Activated naive CD4-positive, alpha-beta T cell treated with Interleukin-2 at 50 U/mL for 16 hours (primary cell): ENCODE measurements at regions not wholly inside any gene's neighbourhood (a gene's known extent, or its start where the extent isn't known, plus 50 kb on each side); places are given as distances from the start of the nearest gene placed in this dataset.
A peak's percentile ranks its signal among the peaks of the same experiment; 100 is the strongest.
"Not testable (repeated sequence)": the region's sequence is repeated elsewhere in the genome, so short reads cannot be mapped to it uniquely, and the experiment has no call there.

ENCODE experiments used
- DNase-seq: peaks from one replicate; pipeline ENCODE4 v3.0.0-alpha.2; 2020

GRCh38 chr3:101999177-101999779 is 150.0 kb downstream of the NFKBIZ start:
- DNase-seq: no peak

GRCh38 chr3:102000620-102001209 is 151.4 kb downstream of the NFKBIZ start:
- DNase-seq: no peak

DNA sequence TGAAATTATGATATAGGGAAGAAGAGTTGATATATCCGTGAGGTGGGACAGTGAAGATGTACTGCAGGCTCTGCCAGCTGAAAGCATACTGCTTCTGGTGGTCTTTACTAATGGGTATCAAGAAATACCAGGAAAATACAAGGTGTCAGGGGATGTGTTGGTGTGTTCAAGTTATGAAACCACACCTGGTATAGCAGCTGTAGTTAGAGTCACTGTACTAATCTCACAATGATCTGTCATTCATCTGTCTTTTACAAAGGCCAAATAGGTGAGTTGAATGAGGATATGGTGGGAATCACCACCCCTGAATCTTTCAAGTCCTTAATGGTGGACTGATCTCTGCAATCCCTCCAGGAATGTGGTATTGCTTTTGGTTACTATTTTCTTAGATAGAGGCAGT is 152.7 kb downstream of the NFKBIZ start:
- DNase-seq: no peak

GRCh38 chr3:102004561-102004960 is 155.2 kb downstream of the NFKBIZ start:
- DNase-seq: no peak

DNA sequence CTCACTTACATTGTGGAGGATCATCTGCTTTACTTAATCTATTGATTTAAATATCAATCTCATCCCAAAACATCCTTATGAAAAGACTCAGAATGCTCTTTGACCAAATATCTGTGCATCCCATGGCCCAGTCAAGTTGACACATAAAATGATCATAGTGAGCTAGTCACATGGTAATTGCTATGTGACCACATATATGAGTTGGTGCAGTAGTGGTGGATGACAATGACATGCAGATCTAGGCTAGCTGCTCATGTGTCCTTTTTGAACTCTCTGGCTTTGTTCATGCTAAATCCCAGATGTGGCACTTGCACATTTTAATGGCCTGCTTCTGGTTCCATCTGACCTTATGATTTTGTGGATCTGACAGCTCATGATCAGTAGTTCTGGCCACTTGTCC is 156.2 kb downstream of the NFKBIZ start:
- DNase-seq: no peak

DNA sequence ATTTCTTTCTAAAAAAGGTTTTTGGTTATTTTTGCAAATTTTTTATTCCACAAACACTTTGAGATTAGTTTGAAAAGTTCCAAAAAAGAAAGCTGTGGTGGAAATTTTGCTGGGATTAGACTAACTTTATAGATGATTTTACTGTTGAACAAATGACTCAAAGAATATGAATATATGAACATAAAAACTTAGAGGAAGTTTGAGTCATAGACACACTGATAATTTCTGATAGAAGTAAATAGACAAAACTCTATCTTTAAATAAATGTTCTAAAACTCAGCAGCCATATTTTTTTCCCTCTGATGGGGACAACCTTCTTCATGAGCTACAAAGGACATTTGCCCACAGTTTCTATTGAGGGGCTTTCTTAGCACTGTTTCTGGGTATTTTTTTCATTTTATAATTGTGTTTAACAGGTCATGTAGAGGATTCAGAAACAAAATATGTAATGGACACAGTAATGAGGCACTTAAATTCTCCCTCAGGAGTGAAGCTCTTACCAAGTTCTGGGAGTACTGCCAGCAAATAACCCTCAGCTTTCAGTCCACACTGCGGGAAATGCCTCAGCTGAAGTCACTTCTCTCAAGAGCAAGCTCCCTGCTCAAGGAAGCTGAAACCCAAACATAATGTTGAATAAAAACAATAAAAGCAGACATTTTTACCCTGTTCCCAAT is 157.6 kb downstream of the NFKBIZ start:
- DNase-seq: no peak

GRCh38 chr3:102008436-102008835 is 159.1 kb downstream of the NFKBIZ start:
- DNase-seq: not testable (repeated sequence)

DNA sequence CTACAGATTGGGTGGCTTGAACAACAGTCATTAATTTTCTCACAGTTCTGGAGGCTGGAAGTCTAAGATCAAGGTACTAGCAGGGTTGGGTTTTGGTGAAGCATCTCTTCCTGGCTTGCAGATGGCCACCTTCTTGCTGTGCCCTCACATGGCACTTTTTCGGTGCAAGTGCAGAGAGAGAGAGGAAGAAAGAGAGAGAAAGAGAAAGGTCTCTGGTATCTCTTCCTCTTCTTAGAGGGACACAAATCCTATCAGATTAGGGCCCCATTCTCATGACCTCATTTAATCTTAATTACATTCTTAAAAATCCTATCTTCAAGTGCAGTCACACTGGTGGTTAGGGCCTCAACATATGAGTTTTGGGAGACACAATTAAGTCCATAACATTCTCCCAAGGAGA is 167.1 kb downstream of the NFKBIZ start:
- no peak for DNase-seq

DNA sequence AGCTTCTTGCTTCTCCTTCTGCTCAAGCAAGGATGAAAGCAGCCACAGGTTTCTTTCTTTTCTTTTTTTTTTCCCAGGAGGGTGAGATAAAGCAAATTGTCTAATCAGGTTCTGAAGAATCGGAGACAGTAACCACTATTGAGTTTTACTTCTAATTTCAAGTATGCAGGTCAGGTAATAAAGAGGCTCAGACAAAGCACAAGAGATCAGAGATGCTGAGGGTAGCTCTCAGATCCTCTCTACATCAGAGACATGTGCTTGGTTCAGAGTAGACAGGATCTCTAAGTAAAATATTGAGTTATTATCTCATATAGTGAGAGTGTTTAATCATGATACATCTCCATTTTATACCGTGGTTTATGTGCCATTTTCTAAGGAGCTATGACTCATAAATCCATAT is 168.5 kb downstream of the NFKBIZ start:
- DNase-seq: no peak

GRCh38 chr3:102018551-102018950 is 169.2 kb downstream of the NFKBIZ start:
- DNase-seq: no peak

DNA sequence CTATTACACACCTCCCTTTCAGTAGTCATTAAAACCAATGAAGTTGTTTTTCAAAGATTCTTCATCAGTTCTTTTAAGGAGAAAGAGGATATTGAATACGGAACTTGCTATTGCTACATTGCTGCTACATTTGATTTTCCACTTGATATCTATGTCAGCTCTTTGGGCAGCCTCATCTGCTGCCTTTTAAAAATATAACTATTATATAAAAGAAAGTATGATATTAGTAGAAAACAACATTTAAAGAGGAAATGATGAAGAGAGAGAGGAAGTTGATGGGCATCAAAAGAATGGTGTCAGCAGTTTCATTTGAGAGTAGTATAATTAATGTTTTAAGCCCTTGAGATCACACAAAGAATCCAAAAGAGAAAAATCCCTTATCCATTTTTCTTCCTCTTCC is 171.4 kb downstream of the NFKBIZ start:
- DNase-seq: no peak

DNA sequence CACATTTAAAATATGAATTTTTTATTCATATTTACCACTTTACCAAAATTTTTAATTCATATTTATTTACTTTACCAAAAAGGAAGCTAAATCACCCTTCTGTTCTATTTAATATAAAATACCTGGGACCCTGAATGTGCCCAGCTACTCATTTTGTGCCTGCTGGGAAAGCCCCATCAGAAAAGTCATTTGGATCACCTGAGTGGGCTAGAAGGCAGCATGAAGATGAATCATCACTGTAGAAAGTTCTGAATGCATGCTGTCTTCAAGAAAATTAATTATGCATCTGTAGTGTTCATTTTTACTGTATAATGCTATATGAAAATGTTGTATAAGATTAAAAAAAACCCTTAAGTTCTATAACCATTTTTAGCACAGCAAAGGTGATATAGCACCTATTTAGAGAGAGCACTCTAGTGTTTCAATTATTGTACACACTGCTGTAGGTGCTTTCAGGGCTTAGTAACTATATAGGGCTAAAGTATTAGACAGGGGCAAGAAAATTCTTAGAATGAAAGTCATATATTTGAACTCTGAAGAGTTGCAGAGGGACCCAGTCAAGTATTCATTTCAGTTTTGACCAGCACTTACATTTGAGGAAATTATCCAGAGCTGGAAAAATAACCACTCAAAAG is 175.1 kb downstream of the NFKBIZ start:
- peak; percentile 17 for DNase-seq

DNA sequence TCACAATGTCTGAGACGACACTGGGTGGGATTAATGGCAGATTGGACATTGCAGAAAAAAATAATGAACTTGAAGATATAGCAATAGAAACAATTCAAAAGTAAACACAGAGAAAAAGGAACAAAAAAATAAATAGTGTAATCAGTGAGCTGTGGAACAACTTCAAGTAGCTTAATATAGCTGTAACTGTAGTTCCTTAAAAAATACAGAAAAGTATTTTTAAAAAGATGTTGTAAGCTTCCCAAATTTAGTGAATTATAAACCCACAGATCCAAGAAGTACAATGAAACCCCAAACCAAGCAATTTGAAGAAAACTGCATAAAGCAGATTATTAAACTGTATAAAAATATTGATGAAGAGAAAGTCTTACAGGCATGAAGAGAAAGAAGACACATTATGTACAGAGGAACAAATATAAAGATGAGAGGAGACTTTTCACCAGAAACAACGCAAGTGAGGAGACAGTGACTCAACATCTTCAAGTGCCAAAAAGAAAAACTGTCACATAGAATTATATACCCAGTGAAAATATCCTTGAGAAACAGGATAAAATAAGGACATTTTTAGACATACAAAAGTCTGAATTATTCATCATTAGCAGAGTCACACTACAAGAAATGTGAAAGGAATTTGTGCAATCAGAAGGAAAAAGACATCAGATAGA is 176.4 kb downstream of the NFKBIZ start:
- DNase-seq: no peak

GRCh38 chr3:102026656-102027055 is 177.3 kb downstream of the NFKBIZ start:
- no peak for DNase-seq

DNA sequence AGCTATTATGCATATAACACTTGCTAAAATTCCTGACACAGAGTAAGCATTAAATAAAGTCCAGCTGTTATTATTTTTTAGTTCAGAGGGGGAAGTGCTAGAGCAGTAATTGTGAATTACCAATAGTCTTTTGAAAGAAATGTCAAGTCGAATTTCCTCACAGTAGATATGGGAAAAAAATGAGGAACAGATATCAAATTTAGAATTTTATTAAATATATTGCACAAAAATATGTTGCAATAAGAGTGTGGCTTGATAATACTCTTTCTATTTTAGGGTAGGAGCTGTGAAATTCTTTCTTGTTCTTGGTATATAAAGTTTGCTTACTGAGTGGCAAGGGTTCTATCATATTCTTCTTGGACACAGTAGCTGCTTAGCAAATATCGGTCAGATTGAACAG is 181.3 kb downstream of the NFKBIZ start:
- no peak for DNase-seq

- DNase-seq: no peak
Measured at GRCh38 chr3:102031834-102032233, 182.5 kb downstream of the NFKBIZ start.

DNA sequence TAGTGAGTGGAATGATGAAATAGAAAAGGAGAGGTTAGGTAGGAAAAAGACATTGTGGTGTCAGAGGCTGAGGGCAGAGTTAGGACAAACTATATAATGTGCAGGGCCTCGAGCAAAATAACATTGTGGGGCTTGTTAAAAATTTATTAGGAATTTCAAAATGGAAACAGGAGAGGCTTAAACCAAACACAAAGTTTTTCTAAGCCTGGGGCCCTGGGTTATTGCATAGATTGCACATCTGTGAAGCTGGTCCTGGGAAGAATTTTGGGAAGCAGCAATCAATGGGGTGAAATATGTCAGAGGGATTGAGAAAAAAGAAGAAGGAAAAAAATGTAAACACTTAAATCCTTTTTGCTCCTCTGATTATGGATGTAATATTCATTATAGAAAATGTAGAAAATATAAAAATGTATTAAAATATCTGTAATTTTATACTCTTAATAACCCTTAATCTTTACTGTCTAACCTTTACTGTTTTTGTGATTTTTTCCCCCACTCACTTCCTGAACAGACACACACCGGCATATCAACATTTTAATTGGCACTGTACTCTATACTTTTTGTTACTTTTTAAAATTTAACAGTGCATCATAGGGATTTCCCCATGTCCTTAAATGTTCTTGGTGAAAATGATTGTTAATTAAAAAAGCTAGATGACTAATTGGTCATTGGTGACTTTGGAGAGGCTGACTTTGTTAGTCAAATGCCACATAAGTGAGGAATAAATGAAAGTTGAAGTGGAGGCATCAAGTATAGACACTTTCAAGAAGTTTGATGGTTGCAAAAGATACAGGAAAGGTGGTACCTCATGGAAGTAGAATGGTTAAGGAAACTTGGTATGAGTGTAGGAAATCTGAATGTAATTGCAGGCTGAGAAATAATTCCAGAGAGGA is 183.4 kb downstream of the NFKBIZ start:
- DNase-seq: no peak

DNA sequence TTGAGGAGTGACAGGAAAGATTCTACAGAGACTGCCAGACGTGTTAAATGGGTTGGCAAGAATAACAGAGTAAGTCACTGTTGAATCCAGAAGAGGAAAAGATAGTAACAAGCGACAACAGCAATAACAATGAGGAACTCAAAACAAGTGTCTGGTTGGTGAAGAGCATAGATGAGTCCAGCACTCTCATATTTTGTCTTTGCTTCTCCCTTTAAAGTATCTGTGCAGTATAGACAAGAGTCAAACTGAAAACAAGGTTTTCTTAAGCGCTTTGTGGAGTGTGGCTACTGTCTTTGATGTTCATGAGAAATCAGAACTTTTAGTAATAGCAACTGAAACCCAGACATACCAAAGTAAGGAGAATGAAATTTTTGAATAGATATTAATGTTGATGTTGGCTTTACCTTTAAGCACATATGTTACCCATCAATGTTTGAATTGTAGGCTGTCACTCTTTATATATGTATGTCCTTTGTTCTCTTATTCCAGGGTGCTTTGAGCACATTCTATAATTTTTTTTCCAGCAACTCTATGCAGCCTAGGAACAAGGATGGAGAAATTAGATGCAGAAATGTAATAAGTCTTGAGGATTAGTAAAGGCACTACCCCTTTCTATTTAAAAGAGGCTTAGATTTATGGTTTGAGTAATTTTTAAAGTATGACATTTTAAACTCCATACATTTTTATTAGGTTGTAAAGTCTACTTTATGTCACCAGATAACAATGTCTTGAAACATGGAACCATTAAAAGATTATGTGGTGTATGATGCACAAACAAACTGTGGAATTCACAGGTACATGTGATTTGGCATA is 185.5 kb downstream of the NFKBIZ start:
- no peak for DNase-seq

- DNase-seq: no peak
Measured at GRCh38 chr3:102036017-102036416, 186.7 kb downstream of the NFKBIZ start.

DNA sequence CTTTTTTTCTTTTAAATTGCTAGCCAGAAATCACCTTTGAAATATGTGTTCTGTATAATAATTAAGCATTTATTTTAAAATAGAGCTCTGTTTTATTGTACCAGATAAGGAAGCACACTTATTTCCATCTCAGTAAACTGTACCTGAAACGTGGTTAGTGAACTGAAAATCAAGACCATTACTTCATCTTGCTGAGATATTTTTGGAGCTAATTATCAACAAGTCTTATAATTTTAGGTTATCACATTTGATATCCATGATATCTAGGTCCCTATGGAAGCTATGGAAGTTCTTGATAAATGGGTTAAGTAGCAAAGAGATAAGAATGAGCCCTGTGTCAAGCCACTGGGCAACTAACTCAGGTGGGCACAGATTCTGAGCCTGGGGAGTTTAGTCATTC is 187.2 kb downstream of the NFKBIZ start:
- no peak for DNase-seq

DNA sequence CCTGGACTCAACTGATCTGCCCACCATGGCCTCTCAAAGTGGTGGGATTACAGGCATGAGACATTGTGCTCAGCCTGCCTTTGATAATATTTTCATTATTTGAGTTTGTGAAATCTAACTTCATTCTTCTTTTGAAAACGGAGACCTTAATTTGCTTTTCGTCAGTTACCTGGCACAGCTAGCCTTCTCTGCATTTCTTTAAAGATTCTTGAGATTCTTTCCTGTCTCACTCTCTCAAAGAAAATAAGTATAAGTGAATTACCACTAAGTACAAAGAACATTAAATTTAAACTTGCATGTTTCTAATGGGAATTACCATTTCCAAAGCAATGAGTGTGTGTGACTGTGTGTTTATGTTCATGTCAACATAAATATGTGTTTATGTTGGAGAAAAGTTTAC is 187.9 kb downstream of the NFKBIZ start:
- no peak for DNase-seq

DNA sequence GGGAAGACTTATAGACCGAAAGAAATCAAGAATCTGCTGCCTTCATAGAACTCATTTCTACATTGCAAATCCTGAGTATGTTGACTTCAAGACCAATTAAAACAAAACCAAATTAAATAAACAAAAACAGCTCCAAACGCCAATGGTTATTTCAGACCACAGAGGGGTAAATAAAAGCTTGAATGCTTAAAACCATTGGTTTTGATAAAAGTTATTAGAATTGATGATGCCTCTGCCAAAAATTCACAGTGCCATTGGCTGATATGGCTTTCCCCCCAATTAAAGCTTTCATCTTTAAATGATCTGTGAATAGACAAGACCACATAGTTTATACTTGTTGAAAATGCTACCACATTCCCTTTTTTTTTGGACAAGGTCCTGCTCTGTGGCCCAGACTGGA is 188.5 kb downstream of the NFKBIZ start:
- no peak for DNase-seq
